GM18502 (cell line): ENCODE measurements at regions not wholly inside any gene's neighbourhood (a gene's known extent, or its start where the extent isn't known, plus 50 kb on each side); places are given as distances from the start of the nearest gene placed in this dataset.
"Not testable (repeated sequence)": the region's sequence is repeated elsewhere in the genome, so short reads cannot be mapped to it uniquely, and the experiment has no call there.

ENCODE experiments used
- ATAC-seq: cut with Tn5 transposase; IDR thresholded peaks from one replicate; pipeline ENCODE4 v1.9.1; 2021; ENCODE audit warnings: mild to moderate bottlenecking; ENCODE audit not compliant: unreplicated experiment, poor library complexity

- ATAC-seq = not testable (repeated sequence)
Measured at GRCh38 chr19:30804333-30804732, 432.1 kb downstream of the ZNF536 start.

DNA sequence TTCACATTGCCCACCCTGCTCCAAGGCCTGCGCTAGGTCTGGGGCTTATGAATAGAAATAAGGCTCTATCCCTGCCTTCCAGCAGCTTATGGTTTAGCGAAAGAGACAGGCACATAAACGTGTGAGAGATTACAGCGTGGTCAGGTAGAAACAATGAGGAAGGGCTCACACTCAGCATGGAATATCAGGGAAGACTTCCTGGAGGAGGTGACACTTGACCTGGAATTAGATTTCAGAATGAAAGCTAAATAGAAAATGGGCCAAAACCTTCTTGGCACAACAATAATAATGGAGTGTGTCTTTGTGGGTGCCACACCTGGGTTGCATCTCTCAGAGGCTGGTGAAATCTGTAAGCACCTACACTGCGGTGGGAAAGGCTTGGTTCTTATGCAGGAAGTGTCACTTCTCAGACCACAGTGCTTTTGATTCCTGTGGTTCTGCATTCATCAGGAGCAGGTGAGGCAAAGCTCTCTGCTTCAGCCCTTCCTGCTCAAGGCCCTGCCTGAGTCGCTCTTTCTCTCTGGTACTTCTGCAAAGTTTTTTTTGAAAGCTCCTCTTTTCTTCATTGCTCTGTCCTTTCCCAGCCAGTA lies 430.3 kb downstream of the ZNF536 start:
- ATAC-seq = no peak

DNA sequence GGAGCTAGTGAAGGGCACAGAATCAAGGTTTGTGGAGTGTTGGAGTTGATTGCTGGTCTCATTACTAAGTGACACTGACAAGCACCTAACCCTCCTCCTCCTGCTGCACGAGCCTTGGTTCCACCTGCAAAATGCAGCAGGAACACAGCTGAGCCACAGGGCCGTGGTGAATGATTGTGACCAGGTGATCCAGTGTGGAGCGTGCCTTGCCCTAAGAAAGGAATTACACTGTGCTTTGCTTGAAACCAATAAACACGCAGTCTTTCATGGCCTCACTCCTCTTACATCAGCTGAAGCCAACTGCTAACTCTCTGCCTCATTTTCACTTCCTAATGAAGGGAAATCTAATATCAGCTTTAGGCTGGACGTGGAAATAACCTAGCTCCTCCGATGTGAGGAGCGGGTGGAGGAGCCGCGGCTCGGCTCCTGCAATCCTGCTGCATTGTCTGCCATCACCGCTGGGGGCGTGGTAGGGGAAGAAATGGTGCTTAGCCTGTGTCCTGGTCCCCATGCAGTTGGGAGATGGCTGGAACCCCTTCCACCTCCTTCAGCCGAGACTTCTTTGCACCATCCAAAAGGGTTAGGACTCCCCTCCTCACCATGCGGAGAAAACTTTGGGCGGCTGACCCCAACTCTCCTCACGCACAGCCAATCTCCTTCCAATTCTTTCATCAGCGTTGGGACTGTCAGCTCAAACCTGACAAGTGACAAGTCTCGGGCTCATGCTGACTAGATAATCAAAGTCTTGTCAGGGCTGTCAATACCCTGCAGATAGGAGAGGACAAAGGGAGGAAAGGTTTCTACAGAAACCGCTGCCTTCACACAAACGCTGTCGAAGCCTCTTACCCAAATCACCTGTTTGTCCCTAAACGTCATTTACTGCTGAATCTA lies 427.9 kb downstream of the ZNF536 start:
- ATAC-seq = no peak

DNA sequence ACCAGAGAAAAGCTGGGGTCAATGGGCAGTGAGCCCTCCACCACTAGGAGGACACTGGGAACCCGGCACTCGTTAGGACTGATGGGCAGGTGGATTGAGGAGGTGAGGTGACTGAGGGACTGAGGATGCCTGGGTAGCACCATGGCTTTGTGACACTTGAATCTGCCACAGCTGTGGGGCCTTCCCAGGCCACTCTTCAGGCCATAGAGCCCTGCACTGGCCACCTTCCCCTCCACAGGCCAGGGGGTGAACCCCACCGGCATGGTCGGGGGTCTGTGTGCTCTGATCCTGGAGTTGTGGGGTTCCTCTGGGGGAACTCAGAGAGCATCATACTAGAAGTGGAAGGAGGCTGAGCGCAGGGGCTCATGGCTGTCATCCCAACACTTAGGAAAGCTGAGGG lies 423.5 kb downstream of the ZNF536 start:
- ATAC-seq = no peak

DNA sequence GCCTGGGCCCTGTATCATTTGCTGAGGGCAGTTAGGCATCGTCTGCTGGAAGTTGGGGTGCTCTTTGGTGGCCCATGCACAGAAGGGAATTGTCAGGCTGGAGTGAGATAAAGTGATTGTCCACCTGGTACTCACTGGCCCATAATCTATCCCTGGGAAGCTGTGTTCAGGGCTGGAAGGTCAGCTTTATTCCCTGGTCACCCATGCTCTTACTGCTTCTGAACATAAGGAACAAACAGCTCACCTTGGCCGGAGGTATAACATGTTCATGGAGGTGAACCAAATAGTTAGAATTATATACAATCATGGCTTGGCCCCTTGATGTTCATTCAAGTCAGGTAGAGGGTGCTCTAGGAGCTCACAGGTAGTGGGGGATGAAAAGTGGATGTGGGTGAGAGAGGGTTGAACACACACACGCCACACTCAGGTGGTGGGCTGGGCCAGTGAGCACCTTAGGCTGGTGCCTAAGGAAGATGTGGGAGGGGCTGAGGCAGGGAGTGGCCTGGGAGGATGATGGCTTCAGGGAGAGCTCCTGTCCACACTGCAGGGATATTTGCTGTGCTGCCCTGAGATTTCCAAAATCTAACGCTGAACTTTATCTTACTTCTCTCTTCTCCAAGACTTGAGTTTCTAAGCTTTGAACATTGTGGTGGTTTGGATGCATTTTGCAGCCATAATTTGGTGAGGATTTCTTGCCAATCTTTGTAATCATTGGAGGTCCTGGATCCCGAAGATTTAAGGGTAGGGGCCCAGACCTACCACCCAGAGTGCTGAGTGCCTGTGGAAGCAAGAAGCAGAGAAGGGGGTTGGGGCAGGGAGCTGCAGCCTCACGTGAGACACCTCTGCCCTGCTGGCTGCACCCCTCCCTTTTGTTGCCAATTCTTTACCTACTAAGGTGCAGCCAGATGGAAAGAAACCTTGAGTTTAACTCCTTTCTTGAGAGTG lies 420.6 kb downstream of the ZNF536 start:
- no peak for ATAC-seq

GRCh38 chr19:30791088-30791487 lies 418.9 kb downstream of the ZNF536 start:
- ATAC-seq = no peak

- no peak for ATAC-seq
Measured at GRCh38 chr19:30790056-30790680, 418.0 kb downstream of the ZNF536 start.

DNA sequence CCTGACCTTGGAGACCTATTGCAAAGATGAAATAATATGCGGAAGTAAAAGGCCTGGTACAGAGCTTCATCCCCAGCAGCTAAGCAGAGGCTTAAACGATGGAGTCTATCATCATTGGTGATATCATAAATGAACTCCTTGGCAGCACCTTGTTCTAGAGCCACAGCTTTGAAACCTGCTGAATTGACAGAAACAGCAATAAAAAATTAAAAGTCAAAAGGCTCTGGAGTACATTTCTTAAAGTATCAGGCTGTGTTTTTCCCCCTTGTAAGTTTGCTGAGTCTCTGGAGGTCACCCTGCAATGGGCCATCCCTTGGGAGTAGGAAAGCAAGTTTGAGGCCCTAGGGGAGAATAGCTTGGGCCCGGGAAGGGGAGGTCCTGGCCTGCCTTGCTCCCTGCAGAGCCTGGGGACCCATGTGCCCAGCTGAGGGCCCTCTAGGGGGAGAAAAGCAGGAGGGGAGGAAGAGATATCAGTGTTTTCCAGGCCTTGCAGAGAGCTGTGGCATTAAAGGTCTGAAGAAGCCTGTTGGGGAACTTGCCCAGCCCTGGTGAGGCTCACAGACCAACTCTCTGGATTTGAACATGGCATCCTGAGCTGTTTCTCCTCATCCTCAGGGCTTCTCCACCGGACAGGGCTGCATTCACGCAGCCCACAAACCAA lies 416.1 kb downstream of the ZNF536 start:
- no peak for ATAC-seq

- no peak for ATAC-seq
Measured at GRCh38 chr19:30785458-30786137, 413.4 kb downstream of the ZNF536 start.

- ATAC-seq = no peak
Measured at GRCh38 chr19:30784850-30785457, 412.8 kb downstream of the ZNF536 start.

GRCh38 chr19:30783936-30784335 lies 411.8 kb downstream of the ZNF536 start:
- no peak for ATAC-seq

DNA sequence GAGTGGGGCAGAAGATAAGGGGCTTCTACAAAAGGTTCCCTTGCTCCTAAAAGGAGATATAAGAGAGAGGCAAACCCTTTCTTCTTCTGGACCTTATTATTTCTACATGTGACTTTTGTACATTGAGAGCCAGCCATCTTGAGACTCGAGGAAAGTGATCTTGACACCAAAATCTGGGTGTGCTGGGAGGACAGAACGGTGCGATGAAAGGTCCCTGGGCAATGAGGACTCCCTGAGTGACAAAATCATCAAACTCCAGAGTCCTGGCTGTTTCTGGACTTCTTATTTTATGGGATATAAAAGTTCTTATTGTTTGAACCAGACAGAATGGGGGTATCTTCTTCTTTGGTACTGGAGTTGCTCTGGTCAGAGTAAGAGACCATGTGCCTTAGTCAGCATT lies 411.0 kb downstream of the ZNF536 start:
- no peak for ATAC-seq

DNA sequence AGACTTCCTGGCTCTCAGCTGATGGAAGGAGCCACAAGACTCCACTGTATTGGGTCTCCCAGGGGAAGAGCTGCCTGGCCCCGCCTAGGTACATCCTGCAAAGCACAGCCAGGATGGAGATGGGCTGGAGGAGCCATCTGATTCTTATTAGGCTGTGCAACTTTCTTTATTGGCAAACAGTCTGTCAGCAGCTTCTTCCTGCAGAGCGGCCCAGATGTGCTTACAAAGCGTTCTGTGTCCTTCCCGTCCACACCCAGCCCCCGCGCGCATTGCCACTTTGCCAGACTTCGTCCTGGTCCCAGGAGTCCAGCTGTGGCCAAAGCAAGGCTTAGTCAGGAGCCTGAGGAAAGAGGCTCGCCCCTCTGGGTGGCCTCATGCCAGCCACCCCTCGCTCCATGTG lies 409.3 kb downstream of the ZNF536 start:
- no peak for ATAC-seq

- no peak for ATAC-seq
Measured at GRCh38 chr19:30781047-30781446, 408.9 kb downstream of the ZNF536 start.

DNA sequence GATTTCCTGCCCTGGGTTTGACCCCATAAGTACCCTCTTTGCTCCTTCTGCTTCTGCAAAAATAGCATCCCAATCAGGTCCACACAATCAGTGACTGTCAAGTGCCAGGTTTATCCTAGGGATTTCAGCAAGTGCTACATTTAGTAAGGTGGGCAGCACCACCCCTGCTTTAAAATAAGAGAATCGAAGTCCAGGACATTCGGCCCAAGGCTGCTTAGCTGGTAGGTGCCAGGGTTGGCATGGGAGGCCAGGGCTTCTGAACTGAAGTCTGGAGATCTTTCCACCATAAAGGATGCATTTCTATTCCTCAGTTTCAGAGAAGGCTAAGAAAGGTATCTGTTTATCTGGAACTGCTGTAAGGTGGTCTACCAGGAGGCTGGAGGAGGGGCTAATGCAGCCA lies 408.3 kb downstream of the ZNF536 start:
- ATAC-seq = no peak

- no peak for ATAC-seq
Measured at GRCh38 chr19:30780032-30780431, 407.8 kb downstream of the ZNF536 start.

GRCh38 chr19:30778961-30779715 lies 407.0 kb downstream of the ZNF536 start:
- ATAC-seq = no peak

GRCh38 chr19:30778061-30778460 lies 405.9 kb downstream of the ZNF536 start:
- no peak for ATAC-seq
